DMS53 (cell line): ENCODE measurements at regions not wholly inside any gene's neighbourhood (a gene's known extent, or its start where the extent isn't known, plus 50 kb on each side); places are given as distances from the start of the nearest gene placed in this dataset.
"Not testable (repeated sequence)": the region's sequence is repeated elsewhere in the genome, so short reads cannot be mapped to it uniquely, and the experiment has no call there.

Experiments used
- DNase-seq: peaks from one replicate; lab custom pipeline; 2025; lab: John Stamatoyannopoulos, UW

DNA sequence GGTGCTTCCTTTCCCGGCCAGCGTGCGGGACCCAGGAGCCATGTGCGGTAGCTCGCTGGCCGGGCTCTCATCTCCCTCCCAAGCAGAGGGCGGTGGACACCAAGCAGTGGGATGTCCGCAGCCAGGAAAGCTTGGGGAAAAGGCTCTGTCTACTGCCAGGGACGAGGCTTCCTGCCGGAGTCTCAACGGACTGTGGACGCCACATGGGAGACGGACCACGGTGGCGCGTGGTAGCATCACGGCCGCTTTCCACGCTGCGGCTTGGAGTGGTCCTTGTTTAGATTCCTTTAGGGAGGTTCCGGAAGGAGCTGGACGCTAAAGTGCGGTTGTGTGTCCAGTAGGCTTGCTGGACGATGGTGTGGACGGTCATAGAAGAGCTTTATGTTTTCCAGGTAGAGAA, 89.5 kb upstream of the MXRA5 start:
- DNase-seq, result not testable (repeated sequence)

DNA sequence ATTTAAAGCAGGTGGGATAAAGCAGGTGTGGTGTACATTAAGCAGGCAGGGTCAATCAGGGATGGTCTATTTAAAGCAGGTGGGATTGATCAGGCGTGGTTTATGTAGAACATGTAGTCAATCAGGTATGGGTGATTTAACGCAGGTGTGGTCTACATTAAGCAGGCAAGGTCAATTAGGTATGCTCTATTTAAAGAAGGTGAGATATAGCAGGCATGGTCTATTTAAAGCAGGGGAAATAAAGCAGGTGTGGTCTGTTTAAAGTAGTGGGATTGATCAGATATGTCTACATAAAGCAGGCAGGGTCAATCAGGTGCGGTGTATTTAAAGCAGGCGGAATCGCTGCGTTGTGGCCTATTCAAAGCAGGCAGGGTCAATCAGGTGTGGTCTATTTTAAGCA, 88.6 kb upstream of the MXRA5 start:
- no peak for DNase-seq

DNA sequence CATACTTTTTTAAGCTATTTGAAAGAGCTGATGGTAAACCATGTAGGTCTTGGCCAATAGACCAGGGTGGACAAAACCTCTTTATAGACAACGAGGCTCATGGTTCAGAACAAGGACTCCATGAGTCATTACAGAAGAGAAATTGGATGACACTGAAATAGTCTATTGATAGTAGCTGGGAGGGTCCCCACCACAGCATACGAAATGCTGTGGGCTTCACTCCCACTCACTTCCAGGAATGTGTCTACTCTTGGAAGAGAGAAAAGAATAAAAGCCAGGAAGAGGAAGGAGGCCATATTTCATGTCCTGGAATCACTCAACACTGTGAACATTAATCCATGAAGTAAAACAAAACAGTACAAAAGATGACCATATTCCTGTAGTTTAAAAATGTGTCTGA, 82.3 kb upstream of the MXRA5 start:
- no peak for DNase-seq

DNA sequence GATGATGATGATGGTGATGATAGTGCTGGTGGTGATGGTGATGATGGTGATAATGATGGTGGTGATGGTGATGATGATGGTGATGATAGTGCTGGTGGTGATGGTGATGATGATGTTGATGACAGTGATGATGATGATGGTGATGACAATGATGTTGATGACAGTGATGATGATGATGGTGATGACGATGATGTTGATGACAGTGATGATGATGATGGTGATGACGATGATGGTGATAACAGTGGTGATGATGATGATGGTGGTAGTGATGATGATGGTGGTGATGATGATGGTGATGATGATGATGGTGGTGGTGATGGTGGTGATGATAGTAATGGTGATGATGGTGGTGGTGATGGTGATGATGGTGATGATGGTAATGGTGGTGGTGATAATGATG, 80.1 kb upstream of the MXRA5 start:
- DNase-seq, result no peak

DNA sequence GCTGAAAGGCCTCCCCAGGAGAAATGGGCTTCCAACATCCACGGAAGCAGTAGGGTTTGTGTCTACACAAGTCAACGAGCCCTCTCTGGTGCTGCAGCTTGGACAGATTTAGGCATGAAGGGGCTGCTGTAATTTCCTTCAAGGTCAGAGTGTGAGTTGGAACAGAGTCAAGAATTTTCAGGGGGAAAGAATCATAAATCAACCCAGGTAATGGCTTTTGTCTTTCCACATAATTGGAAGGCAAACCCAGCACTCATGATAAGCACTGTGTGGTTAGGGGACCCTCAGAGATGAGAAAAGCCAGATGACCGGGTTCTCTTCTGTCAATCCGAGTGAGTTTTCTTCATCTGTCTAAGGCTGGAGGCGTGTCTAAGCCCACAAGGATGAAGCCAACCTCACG, 78.6 kb upstream of the MXRA5 start:
- DNase-seq, result no peak

DNA sequence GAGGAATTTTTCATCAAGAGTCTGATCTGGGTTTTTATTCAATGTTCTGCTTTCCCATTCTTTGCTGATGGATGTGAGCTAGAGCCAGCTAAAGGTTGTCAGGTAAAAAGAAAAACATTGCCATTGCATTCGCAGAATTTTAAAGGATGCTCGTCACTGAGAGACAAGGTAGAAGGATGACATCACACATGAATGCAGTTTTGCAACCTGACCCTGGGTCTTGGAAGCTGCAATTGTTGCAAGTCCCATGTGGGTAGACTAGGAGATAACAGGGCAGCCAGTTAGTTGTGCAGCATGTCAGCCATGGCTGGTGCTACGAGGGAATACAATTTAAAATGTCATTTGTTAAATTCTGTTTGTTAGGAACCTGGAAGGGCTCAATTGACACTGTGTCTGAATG, 73.9 kb upstream of the MXRA5 start:
- DNase-seq, result no peak

DNA sequence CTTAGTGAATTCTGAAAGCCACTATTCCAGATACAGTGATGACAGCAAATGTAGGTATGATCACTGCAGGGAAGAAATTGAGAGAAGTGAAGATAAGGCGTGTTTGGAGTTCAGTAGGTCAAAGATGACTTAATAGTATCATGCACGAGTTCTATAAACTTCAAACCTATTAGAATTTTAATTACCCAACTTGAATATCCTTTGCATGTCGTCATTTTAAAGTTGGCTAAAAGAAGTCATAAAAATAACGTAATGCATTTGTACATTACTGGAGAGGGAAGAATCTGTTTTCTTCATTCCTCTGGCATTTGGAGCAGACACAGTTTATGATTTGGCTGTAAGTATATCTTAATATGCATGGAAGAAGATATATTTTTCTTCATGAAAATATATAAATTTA, 68.6 kb upstream of the MXRA5 start:
- no peak for DNase-seq

DNA sequence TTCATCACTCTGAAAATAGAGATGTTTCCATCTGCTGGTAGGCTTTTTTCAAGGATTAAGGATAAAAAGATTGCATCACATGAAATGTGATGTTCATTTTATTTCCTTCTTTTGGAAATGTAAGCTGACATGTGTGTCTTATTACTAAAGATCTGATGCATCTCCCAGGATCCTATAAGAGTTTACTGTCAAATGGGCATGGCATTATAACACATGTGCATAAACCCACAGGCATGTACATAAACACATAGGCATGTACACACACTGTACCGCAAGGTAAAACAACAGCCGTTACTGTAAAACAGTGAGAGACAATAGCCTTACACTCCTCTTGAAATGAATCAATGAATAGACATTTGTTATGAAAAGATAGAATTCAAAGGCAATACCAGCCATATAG, 65.2 kb upstream of the MXRA5 start:
- DNase-seq, result not testable (repeated sequence)

DNA sequence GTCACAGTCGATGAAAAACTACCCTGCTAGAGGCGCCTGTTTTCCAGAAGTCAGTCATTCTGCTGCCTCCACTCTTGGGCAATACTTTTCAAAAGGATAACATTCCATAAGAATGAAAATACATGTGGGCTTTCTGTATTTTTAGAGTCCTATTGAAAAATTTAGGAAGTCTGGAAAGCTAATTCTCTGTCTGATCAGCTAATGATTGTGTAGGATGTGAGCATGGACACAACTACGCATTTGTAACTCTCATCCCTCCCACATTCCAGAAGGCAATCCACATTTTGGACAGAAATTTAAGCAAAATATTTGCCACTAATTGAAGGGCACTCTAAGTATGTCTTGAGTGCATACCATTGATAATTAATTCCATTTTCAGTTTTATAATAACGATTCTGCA, 63.5 kb upstream of the MXRA5 start:
- DNase-seq, result not testable (repeated sequence)

DNA sequence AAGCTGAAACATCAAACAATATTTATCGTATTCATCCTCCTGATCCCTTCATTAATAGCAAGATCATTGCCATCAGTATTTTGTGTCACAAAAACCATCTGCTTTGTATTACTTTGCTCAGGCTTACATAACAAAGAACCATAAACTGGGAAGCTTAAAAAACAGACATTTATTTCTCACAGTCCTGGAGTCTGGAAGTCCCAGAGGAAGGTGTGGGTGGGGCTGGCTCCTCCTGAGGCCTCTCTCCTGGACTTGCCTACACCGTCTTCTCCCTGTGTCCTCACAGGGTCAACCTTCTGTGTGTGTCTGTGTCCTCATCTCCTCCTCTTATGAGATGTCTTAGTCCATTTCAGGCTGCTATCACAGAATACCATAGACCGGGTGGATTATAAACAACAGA, 61.3 kb upstream of the MXRA5 start:
- DNase-seq, result no peak

DNA sequence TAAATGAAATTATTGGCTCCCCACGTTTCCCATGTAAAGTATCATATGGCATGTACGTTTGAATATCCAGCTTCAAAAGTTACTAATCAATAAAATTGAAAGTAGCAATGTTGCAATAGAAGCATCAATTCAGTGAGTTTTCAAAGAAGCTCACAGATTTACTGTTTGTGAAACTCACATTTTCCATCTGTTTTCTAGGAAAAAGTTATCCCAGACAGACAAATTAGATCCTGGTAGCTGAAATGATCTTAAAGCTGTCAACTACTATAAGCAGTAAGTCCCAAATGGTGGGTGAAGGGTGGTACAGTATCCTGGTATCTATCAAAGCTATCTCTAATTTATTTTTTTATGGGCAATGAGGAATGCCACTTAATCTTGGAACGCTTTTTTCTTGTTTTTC, 60.7 kb upstream of the MXRA5 start:
- DNase-seq, result no peak

DNA sequence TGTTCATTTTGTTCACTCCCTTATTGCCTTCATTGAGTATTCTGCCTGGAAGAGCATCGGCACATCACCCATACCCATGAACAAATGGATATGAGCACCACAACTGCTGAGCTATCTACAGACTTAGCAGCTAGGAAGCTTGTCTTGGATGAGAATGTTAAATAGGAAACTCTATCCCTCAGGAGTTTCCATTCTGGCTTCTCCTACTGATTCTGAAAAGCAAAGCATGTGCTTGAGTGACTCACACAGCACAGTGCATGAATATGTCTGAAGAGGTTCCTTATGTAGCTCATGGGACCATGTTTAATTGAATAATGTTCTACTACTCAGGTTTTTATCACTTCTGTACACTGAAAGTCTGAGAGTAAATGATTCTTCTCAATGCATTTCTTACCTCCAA, 57.3 kb upstream of the MXRA5 start:
- no peak for DNase-seq
